Duodenal mucosa (tissue), 2 donors: ENCODE measurements at regions not wholly inside any gene's neighbourhood (a gene's known extent, or its start where the extent isn't known, plus 50 kb on each side); places are given as distances from the start of the nearest gene placed in this dataset.
"Not testable (repeated sequence)": the region's sequence is repeated elsewhere in the genome, so short reads cannot be mapped to it uniquely, and the experiment has no call there.

Experiments used
- H3K27ac ChIP-seq: one replicate; pipeline ENCODE4 v1.7.0; 2013; ENCODE audit warnings: low read depth, low read length
- H3K27me3 ChIP-seq, 2 donors: one replicate each; pipeline ENCODE4 v1.7.0; 2013; ENCODE audit warnings: low read length in 2 of 2, control low read depth in 1 of 2; ENCODE audit not compliant: insufficient read depth in 2 of 2, control insufficient read depth in 1 of 2
- H3K36me3 ChIP-seq, 2 donors: one replicate each; pipeline ENCODE4 v1.7.0; 2013; ENCODE audit warnings: low read length in 2 of 2, control low read depth in 1 of 2; ENCODE audit not compliant: insufficient read depth in 2 of 2, control insufficient read depth in 1 of 2
- H3K4me1 ChIP-seq, 2 donors: one replicate each; pipeline ENCODE4 v1.7.0; 2013; ENCODE audit warnings: low read length in 2 of 2, control low read depth in 1 of 2; ENCODE audit not compliant: insufficient read depth in 2 of 2, control insufficient read depth in 1 of 2
- H3K4me3 ChIP-seq, 2 donors: one replicate each; pipeline ENCODE4 v1.7.0; 2013; ENCODE audit warnings: low read length in 2 of 2, low read depth in 1 of 2
- H3K9ac ChIP-seq, 2 donors: one replicate each; pipeline ENCODE4 v1.7.0; 2013; ENCODE audit warnings: low read length in 2 of 2, low read depth in 1 of 2
- H3K9me3 ChIP-seq, 2 donors: one replicate each; pipeline ENCODE4 v1.7.0; 2013; ENCODE audit warnings: low read length in 2 of 2, control low read depth in 1 of 2; ENCODE audit not compliant: control insufficient read depth in 1 of 2

DNA sequence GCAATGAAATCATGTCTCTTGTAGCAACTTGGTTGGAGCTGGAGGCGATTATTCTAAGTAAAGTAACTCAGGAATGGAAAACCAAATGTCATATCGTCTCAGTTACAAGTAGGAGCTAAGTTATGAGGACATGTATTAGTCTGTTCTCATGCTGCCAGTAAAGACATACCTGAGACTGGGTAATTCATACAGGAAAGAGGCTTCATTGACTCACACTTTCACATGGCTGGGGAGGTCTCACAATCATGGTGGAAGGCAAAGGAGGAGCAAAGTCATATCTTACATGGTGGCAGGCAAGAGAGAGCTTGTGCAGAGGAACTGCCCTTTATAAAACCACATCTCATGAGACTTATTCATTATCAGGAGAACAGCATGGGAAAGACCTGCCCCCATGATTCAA, 370.1 kb upstream of the PRKCQ start:
- H3K27ac ChIP-seq: no peak overlapping the region
- peaks cover 0 to 3% of the 10 kb centered on the region in 2 donors for H3K9me3 ChIP-seq
- H3K27me3 ChIP-seq: no peaks in the 10 kb centered on the region
- no peak overlapping the region for H3K9ac ChIP-seq
- H3K4me3 ChIP-seq: no peak overlapping the region
- H3K4me1 ChIP-seq: no peaks in the 10 kb centered on the region
- no peaks in the 10 kb centered on the region for H3K36me3 ChIP-seq

DNA sequence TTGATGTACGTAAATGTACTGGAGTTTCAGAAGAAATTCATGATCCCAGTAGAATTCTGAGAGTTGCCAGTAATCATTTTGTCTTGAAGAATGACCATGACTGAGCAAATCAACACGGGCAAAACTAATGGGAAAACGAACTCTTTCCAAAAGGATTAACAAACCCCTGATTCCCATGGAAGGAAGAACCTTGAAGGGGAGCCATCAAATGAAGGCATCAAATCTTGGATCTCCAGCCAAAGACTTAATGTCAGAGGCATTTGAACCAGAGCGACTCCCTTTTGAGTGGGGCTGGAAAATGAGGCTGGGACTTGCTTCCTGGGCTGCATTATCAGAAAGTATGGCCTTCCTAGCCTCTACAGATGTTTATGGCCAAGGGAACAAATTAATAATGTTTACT, 364.4 kb upstream of the PRKCQ start:
- H3K4me3 ChIP-seq: no peak overlapping the region
- no peaks in the 10 kb centered on the region for H3K36me3 ChIP-seq
- no peaks in the 10 kb centered on the region for H3K27me3 ChIP-seq
- H3K4me1 ChIP-seq: no peaks in the 10 kb centered on the region
- peaks cover 0 to 3% of the 10 kb centered on the region in 2 donors for H3K9me3 ChIP-seq
- H3K27ac ChIP-seq: no peak overlapping the region
- H3K9ac ChIP-seq: no peak overlapping the region

DNA sequence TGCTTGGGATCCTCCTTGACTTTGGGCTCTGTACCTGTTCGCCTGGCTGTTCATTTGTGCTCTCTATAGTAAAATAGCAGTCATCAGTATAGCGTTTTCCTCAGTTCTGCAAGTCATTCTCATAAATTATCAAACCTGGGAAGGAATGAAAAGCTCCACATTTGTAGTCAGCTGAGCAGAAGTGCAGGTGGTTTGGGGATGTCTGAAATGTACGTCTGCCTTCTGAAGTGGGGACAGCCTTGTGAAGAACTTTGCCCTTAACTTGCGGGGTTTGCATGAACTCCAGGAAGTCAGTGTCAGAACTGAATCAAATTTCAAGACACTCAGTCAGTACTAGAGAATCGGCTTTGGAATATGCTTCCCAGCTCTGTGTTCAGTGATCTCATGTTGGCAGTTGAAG, 358.3 kb upstream of the PRKCQ start:
- H3K27me3 ChIP-seq: no peaks in the 10 kb centered on the region
- H3K4me3 ChIP-seq: no peak overlapping the region
- H3K9me3 ChIP-seq: no peaks in the 10 kb centered on the region
- H3K36me3 ChIP-seq: no peaks in the 10 kb centered on the region
- H3K4me1 ChIP-seq: no peaks in the 10 kb centered on the region
- H3K9ac ChIP-seq: no peak overlapping the region
- no peak overlapping the region for H3K27ac ChIP-seq

DNA sequence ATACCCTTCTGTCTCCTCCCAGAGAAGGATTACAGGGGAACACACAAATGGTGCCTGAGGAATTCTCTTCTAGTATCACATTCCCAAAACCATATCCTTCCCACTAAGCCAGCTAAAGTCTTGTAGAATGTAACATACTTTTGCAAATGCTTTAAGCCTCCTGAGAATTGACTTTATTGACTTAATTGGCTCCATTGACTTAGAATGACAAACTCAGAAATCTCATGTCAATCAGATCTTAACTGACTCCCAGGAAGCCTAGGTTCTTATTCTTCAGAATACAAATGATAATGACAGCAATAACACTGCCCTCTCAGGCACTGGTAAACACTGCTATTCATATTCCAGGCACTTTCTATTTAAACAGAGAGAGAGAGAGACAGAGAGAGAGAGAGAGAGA, 356.9 kb upstream of the PRKCQ start:
- H3K4me3 ChIP-seq: no peak overlapping the region
- H3K9me3 ChIP-seq: no peaks in the 10 kb centered on the region
- H3K36me3 ChIP-seq: no peaks in the 10 kb centered on the region
- no peak overlapping the region for H3K9ac ChIP-seq
- no peak overlapping the region for H3K27ac ChIP-seq
- no peaks in the 10 kb centered on the region for H3K4me1 ChIP-seq
- H3K27me3 ChIP-seq: no peaks in the 10 kb centered on the region

DNA sequence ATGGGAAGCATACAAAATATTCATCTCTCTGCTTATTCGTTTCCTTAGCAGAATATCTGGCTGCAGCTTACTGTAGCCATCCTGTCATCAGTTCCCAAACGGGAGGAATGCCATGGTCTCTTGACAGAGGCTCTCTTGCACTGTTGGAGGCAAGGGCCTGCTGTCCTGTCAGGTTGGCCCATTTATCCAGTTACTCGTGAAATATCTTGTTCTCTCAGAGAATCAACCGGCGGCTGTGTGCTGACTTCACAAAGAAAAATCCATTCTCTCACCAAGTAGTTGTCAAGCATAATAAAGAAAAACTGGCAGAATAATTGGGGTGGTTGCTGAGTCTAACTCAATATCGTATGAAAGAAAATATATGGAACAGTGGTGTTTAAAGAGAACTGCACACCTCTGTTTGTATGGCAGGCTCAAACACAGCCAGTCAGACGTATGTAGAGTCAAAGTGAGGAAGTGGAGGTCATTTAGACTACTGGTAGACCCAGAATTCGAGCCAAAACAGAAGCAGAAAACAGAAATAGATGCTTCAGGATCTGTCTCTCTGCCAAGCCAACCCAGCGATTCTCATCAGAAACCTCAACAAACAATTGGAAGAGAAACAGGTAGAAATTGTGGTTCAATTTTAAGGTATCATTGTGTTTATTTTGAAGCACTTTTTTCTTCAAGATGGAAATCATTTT, 349.2 kb upstream of the PRKCQ start:
- peaks cover 13 to 16% of the 10 kb centered on the region in 2 donors for H3K4me1 ChIP-seq
- H3K27ac ChIP-seq: no peak overlapping the region
- no peaks in the 10 kb centered on the region for H3K9me3 ChIP-seq
- H3K4me3 ChIP-seq: no peak overlapping the region
- H3K36me3 ChIP-seq: no peaks in the 10 kb centered on the region
- H3K27me3 ChIP-seq: no peaks in the 10 kb centered on the region
- no peak overlapping the region for H3K9ac ChIP-seq

DNA sequence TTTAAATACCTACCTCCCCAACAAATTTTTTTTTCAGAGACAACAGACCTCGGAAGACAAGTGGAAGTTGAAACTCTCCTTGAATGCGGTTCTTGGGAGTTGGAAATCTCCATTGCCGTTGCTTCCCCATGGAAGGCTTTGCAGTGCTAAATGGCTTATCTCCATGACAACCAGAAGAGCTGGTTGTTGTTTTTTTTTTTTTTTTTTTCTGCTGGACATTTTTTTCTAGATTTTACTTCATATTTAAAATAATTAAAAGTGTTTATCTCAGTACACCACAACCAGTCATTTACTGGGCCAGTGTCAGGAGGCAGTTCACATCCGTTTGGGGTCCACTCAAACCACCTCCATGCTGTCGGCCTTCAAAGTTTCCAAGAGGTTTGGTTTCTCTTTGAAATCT, 348.5 kb upstream of the PRKCQ start:
- H3K9ac ChIP-seq: no peak overlapping the region
- H3K27me3 ChIP-seq: no peaks in the 10 kb centered on the region
- H3K9me3 ChIP-seq: no peaks in the 10 kb centered on the region
- H3K4me1 ChIP-seq: peaks cover 13 to 16% of the 10 kb centered on the region in 2 donors
- no peaks in the 10 kb centered on the region for H3K36me3 ChIP-seq
- H3K27ac ChIP-seq: no peak overlapping the region
- no peak overlapping the region for H3K4me3 ChIP-seq

DNA sequence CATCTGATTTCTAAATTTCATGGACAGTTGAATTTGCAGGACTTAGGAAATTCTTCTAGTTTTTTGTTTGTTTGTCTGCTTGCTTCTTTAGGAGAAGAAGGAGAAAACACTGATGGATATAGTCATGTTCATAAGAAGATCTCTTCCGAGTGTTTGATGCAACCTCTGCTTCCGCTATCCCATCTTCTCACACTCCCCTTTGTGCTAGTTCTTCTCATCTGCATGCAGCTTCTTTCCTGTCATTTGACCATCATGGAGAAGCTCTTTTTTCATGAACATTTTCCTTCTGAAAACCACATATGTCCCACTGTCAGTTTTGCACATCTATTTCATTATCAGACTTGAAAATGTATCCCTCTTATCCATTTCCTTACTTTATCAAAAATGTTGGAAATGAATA, 346.9 kb upstream of the PRKCQ start:
- Histone ChIP-seq H3K27me3 (no peaks in the 10 kb centered on the region), H3K4me1 (peaks cover 13 to 16% of the 10 kb centered on the region in 2 donors), H3K27ac (no peak overlapping the region), H3K9ac (no peak overlapping the region), H3K9me3 (no peaks in the 10 kb centered on the region), H3K4me3 (no peak overlapping the region), H3K36me3 (no peaks in the 10 kb centered on the region)

DNA sequence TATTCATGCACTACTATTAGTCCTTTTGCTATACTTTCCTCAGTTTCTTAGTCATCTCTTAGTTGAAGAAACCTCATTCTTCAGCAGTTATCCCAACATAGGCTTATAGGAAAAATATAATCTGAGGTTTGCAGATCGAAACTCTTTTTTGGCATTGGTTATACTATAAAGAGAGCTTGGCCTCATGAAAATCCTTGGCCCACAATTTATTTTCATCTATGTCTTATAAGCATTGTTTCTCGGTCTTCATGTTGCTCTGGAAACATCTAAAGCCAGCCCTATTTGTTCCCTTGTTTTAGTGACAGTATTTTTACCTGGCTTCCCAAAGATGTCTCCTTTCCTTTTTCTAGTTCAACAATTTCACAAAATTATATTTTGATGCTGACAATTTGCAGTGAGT, 345.1 kb upstream of the PRKCQ start:
- no peak overlapping the region for H3K4me3 ChIP-seq
- H3K27me3 ChIP-seq: no peaks in the 10 kb centered on the region
- no peak overlapping the region for H3K9ac ChIP-seq
- no peak overlapping the region for H3K27ac ChIP-seq
- no peaks in the 10 kb centered on the region for H3K9me3 ChIP-seq
- no peaks in the 10 kb centered on the region for H3K36me3 ChIP-seq
- H3K4me1 ChIP-seq: peaks cover 13 to 16% of the 10 kb centered on the region in 2 donors

DNA sequence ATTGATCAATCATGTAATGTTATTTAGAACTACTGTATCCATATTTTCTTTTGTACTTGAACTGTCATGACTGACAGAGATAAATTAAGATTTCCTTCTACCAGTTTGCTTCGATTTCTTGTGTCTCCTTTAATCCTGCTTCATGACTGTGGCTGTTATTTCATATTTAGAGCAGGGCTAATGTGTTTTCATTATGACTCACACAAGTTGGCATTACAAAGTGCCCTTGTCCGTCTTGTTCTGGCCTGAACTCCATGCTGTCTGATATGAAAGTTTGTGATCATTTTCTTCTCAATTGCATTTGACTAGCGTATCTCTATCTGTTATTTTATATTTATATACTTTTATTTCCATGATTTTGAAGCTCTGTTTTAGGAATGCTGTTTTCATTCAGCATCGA, 344.1 kb upstream of the PRKCQ start:
- H3K9me3 ChIP-seq: no peaks in the 10 kb centered on the region
- H3K36me3 ChIP-seq: no peaks in the 10 kb centered on the region
- no peak overlapping the region for H3K9ac ChIP-seq
- H3K4me3 ChIP-seq: no peak overlapping the region
- no peak overlapping the region for H3K27ac ChIP-seq
- peaks cover 7 to 15% of the 10 kb centered on the region in 2 donors for H3K4me1 ChIP-seq
- H3K27me3 ChIP-seq: no peaks in the 10 kb centered on the region

DNA sequence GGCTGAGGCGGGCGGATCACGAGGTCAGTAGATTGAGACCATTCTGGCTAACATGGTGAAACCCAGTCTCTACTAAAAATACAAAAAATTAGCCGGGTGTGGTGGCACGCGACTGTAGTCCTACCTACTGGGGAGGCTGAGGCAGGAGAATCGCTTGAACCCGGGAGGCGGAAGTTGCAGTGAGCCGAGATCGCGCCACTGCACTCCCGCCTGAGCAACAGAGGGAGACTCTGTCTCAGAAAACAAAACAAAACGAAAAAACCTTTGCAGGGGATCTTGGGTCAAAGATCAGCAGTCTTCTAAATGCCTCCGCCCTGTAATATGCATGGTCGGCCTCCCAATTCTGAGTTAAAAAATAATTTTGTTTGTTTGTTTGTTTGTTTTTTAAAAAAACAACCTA, 340.9 kb upstream of the PRKCQ start:
- H3K4me3 ChIP-seq, H3K36me3 ChIP-seq, H3K27ac ChIP-seq, H3K9me3 ChIP-seq, H3K4me1 ChIP-seq, H3K27me3 ChIP-seq, H3K9ac ChIP-seq: not testable (repeated sequence)
